ENCODE measurements at regions not wholly inside any gene's neighbourhood (a gene's known extent, or its start where the extent isn't known, plus 50 kb on each side); places are given as distances from the start of the nearest gene placed in this dataset.

DNA sequence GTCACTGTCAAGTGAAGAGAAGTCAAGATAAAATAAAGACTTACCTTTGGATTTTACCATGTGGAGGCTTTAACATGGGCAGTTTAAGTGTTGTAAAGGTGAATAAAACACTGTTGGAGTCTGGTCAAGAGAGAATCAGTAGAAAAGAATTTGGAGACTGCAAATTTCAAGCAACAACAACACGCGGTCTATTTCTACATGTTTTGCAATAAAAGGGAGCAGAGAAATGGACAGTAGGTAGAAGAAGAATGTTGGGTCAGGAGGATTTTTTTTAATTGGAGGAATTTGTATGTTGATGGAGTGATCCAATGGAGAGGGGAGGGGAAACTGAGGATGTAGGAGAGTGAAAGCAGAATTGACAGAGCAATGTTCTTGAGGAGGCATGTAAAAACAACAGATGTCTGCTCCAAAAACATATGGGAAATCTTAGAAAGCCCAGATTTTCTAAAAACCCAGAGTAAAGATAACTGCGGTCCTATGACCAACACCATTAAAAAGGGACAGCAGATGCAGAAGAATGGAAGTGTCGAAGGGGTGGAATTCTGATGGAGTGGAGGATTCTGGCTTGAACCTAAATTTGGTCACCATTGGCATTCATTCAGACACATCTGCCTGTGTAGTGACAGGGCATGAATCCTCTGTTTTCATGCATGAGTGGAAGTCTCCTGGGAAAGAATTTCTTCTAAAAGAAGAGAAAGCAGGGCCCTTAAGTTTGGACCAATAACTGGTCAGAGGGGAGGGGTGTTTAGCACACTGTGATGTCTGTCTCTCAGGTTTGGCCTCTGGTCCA, 68.0 kb upstream of the OSBPL8 start:
- CTCF ChIA-PET, result no interaction called here
- no peaks in the 10 kb centered on the region for H3K36me3 Mint-ChIP-seq

DNA sequence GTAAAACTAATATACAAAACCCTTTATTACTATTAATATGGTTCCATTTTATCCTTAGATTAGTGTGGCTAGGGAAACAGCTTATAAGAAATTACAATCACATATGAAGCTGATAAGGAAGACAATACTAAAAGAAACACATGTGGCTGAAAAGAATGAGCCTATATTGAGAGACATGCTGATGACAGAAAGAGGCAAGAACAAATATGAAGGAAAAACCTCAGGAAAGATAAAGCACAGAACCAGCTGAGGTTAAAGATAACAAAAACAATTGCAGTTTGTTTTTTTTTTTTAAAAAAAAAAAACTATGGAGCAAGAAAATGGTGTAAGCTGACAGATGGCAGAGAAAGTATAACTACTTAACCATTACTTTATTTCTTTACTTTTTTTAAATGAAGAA, 69.2 kb upstream of the OSBPL8 start:
- H3K36me3 ChIP-seq (ENCODE audit: control insufficient read depth in 2 of 2, extremely low read depth in 1 of 2, insufficient read depth in 1 of 2, low read length in 1 of 2), result no peaks in the 10 kb centered on the region
- POLR2A ChIA-PET, result interaction anchor here (0.5 to 0.6 kb wide), 2 partner anchors 139 to 1133 kb away, joined by 3 read pairs; no protein-coding TSS in a partner anchor
- Mint-ChIP-seq H3K27ac (no peak overlapping the region), H3K27me3 (no peaks in the 10 kb centered on the region), H3K4me1 (no peaks in the 10 kb centered on the region), H3K4me3 (no peak overlapping the region), H3K9me3 (no peaks in the 10 kb centered on the region), H3K36me3 (no peaks in the 10 kb centered on the region)
- no peaks in the 10 kb centered on the region for H3K27me3 ChIP-seq (replicated peaks in 1 of 2; ENCODE audit: control insufficient read depth in 2 of 2, extremely low read depth in 1 of 2, insufficient read depth in 2 of 2, low read length in 1 of 2)
- CTCF ChIA-PET, result interaction anchor here (0.5 to 1.0 kb wide), 4 partner anchors 9 to 637 kb away, joined by 3 to 4 read pairs (median 4); no protein-coding TSS in a partner anchor
- H3K27ac ChIP-seq (ENCODE audit: low read length), result no peak overlapping the region
- no peaks in the 10 kb centered on the region for H3K4me1 ChIP-seq (ENCODE audit: control insufficient read depth in 1 of 2, extremely low read depth in 1 of 2, insufficient read depth in 2 of 2, low read length in 2 of 2)
- DNase-seq, result no peak
- ATAC-seq (replicated peaks in 1 of 4), result no peak
- no peaks in the 10 kb centered on the region for H3K9me3 ChIP-seq
- no peak overlapping the region for H3K4me3 ChIP-seq (ENCODE audit: control insufficient read depth in 1 of 2, extremely low read depth in 1 of 2, low read length in 1 of 2)

More for the DNA sequence above, 68.0 kb upstream of the OSBPL8 start:
- H3K4me3 ChIP-seq (ENCODE audit: control insufficient read depth in 1 of 2, extremely low read depth in 1 of 2, low read length in 1 of 2), result no peak overlapping the region
- H3K9me3 Mint-ChIP-seq, result no peaks in the 10 kb centered on the region
- ATAC-seq (replicated peaks in 1 of 4), result no peak
- 100% methylated on average over 2 of the region's 4 CpGs for WGBS (ENCODE audit: insufficient coverage)
- POLR2A ChIA-PET, result no interaction called here
- H3K4me1 Mint-ChIP-seq, result no peaks in the 10 kb centered on the region
- H3K9me3 ChIP-seq, result no peaks in the 10 kb centered on the region
- H3K27me3 ChIP-seq (replicated peaks in 1 of 2; ENCODE audit: control insufficient read depth in 2 of 2, extremely low read depth in 1 of 2, insufficient read depth in 2 of 2, low read length in 1 of 2), result no peaks in the 10 kb centered on the region
- no peak for DNase-seq
- no peaks in the 10 kb centered on the region for H3K4me1 ChIP-seq (ENCODE audit: control insufficient read depth in 1 of 2, extremely low read depth in 1 of 2, insufficient read depth in 2 of 2, low read length in 2 of 2)
- H3K27me3 Mint-ChIP-seq, result no peaks in the 10 kb centered on the region
- no peak overlapping the region for H3K4me3 Mint-ChIP-seq
- H3K36me3 ChIP-seq (ENCODE audit: control insufficient read depth in 2 of 2, extremely low read depth in 1 of 2, insufficient read depth in 1 of 2, low read length in 1 of 2), result no peaks in the 10 kb centered on the region
- no peak overlapping the region for H3K27ac ChIP-seq (ENCODE audit: low read length)
- no peak overlapping the region for H3K27ac Mint-ChIP-seq

DNA sequence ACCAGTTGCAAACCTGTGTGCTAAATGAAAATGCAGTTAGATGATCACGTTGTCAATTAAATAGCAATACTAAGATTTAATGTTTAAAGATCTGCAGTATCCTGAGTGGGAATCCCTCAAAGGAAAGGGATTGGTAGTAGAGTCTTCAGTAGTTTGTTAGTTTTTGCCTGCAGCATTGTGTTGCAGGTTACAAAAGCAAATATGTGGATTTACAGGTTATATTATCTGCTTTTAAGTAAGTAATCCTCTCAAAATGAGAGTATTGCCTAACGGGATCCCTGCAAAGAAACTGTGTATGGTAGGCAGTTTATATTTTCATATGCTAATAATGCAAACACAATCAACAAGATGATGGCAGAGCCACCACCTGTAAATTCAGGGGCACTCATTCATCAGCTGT, 72.2 kb upstream of the OSBPL8 start:
- H3K27me3 Mint-ChIP-seq, result no peaks in the 10 kb centered on the region
- H3K27ac ChIP-seq (ENCODE audit: low read length), result no peak overlapping the region
- no peaks in the 10 kb centered on the region for H3K9me3 ChIP-seq
- ChIA-PET POLR2A (no interaction called here), CTCF (interaction anchor here in 1 of 2 donors (1.4 kb wide), 1 partner anchor 10 kb away, joined by 3 read pairs; no protein-coding TSS in a partner anchor)
- WGBS (ENCODE audit: insufficient coverage), result 80% methylated on average over 1 of the region's 2 CpGs
- H3K9me3 Mint-ChIP-seq, result no peaks in the 10 kb centered on the region
- no peak overlapping the region for H3K4me3 ChIP-seq (ENCODE audit: control insufficient read depth in 1 of 2, extremely low read depth in 1 of 2, low read length in 1 of 2)
- H3K4me1 Mint-ChIP-seq, result no peaks in the 10 kb centered on the region
- no peaks in the 10 kb centered on the region for H3K27me3 ChIP-seq (replicated peaks in 1 of 2; ENCODE audit: control insufficient read depth in 2 of 2, extremely low read depth in 1 of 2, insufficient read depth in 2 of 2, low read length in 1 of 2)
- no peak overlapping the region for H3K4me3 Mint-ChIP-seq
- no peak overlapping the region for H3K27ac Mint-ChIP-seq
- no peak for ATAC-seq (replicated peaks in 1 of 4)
- no peaks in the 10 kb centered on the region for H3K36me3 ChIP-seq (ENCODE audit: control insufficient read depth in 2 of 2, extremely low read depth in 1 of 2, insufficient read depth in 1 of 2, low read length in 1 of 2)
- DNase-seq, result no peak
- no peaks in the 10 kb centered on the region for H3K36me3 Mint-ChIP-seq
- no peaks in the 10 kb centered on the region for H3K4me1 ChIP-seq (ENCODE audit: control insufficient read depth in 1 of 2, extremely low read depth in 1 of 2, insufficient read depth in 2 of 2, low read length in 2 of 2)

DNA sequence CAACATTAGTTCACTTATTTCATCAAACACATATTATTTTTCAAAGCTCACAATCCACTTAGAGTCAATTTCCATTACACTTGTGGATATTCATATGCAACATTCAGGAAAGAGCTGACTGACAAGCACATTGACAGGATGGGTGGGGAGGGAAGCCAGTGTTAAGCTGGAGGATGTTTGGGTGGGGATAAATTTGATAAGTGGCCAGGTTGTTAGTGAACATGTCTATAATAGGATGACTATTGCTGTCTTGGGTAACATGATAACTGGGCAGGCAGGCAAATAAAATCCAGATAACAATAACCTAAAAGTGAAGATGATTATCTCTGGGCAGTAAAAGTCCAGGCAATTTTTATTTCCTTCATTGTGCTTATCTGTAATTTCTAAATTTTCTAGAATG, 73.8 kb upstream of the OSBPL8 start:
- no peaks in the 10 kb centered on the region for H3K36me3 Mint-ChIP-seq

DNA sequence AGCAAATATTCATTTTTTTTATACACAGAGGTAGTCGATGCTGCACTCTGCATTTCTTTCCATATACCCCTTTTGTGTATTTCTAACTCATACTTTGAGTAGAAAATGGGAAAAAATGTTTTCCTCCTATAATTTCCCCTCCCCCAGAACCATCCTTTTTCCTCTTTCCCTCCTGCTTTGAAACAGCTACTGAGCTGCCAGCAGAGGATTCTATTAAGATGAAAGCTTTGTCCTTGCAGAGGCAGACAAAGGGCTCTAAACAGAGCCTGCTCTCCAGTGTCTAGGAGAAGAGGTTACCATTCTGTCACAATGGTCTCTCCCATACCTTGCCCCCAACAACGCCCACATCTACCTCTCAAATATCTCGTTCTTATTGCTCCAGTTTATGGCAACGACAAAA, 74.6 kb upstream of the OSBPL8 start:
- Histone ChIP-seq H3K4me1 (ENCODE audit: control insufficient read depth in 1 of 2, extremely low read depth in 1 of 2, insufficient read depth in 2 of 2, low read length in 2 of 2) (no peaks in the 10 kb centered on the region), H3K27me3 (replicated peaks in 1 of 2; ENCODE audit: control insufficient read depth in 2 of 2, extremely low read depth in 1 of 2, insufficient read depth in 2 of 2, low read length in 1 of 2) (peaks cover 0 to 4% of the 10 kb centered on the region in 2 experiments), H3K4me3 (ENCODE audit: control insufficient read depth in 1 of 2, extremely low read depth in 1 of 2, low read length in 1 of 2) (no peak overlapping the region), H3K27ac (ENCODE audit: low read length) (no peak overlapping the region), H3K9me3 (no peaks in the 10 kb centered on the region), H3K36me3 (ENCODE audit: control insufficient read depth in 2 of 2, extremely low read depth in 1 of 2, insufficient read depth in 1 of 2, low read length in 1 of 2) (no peaks in the 10 kb centered on the region)
- DNase-seq (no peak), ATAC-seq (replicated peaks in 1 of 4) (no peak)
- H3K9me3 Mint-ChIP-seq, result no peaks in the 10 kb centered on the region
- H3K27ac Mint-ChIP-seq, result no peak overlapping the region
- no peaks in the 10 kb centered on the region for H3K4me1 Mint-ChIP-seq
- no CpG with 5 or more reads among the region's 4 CpGs for WGBS (ENCODE audit: insufficient coverage)
- ChIA-PET CTCF (no interaction called here), POLR2A (no interaction called here)
- H3K36me3 Mint-ChIP-seq, result no peaks in the 10 kb centered on the region
- H3K4me3 Mint-ChIP-seq, result no peak overlapping the region
- H3K27me3 Mint-ChIP-seq, result no peaks in the 10 kb centered on the region

More for the DNA sequence above, 73.8 kb upstream of the OSBPL8 start:
- ChIA-PET CTCF (no interaction called here), POLR2A (no interaction called here)
- Mint-ChIP-seq H3K9me3 (no peaks in the 10 kb centered on the region), H3K4me1 (no peaks in the 10 kb centered on the region), H3K4me3 (no peak overlapping the region), H3K27ac (no peak overlapping the region), H3K27me3 (no peaks in the 10 kb centered on the region)
- Histone ChIP-seq H3K9me3 (no peaks in the 10 kb centered on the region), H3K36me3 (ENCODE audit: control insufficient read depth in 2 of 2, extremely low read depth in 1 of 2, insufficient read depth in 1 of 2, low read length in 1 of 2) (no peaks in the 10 kb centered on the region), H3K4me3 (ENCODE audit: control insufficient read depth in 1 of 2, extremely low read depth in 1 of 2, low read length in 1 of 2) (no peak overlapping the region), H3K4me1 (ENCODE audit: control insufficient read depth in 1 of 2, extremely low read depth in 1 of 2, insufficient read depth in 2 of 2, low read length in 2 of 2) (no peaks in the 10 kb centered on the region), H3K27me3 (replicated peaks in 1 of 2; ENCODE audit: control insufficient read depth in 2 of 2, extremely low read depth in 1 of 2, insufficient read depth in 2 of 2, low read length in 1 of 2) (peaks cover 0 to 4% of the 10 kb centered on the region in 2 experiments), H3K27ac (ENCODE audit: low read length) (no peak overlapping the region)
- DNase-seq (no peak), ATAC-seq (replicated peaks in 1 of 4) (no peak)

DNA sequence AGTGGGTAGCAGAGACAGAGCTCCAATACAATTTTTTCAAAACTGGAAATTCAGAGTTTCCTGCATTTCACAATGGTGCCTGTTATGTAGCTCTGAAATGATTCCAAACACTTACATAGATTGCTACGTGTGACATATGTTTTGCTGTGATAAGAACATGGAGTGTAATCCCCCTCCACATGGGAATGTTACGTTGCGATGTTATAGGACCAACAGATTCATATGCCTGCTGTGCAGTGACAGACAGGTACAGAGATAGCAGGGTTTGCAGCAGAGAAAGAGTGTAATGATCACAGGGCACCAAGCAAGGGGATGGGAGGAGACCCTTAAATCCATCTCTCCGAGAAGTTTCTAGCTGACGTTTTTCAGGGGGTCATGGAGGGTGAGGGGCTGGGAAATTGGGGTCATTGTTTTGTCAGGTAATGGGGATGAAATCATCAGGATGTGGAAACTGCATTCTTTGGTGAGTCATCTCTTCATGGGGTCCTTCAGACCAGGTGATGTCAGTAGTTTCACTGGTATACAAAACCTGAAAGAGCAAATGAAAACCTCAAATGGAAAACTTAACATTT, 76.6 kb upstream of the OSBPL8 start:
- DNase-seq, result no peak
- H3K27me3 ChIP-seq (replicated peaks in 1 of 2; ENCODE audit: control insufficient read depth in 2 of 2, extremely low read depth in 1 of 2, insufficient read depth in 2 of 2, low read length in 1 of 2), result peaks cover 0 to 4% of the 10 kb centered on the region in 2 experiments
- H3K27me3 Mint-ChIP-seq, result no peaks in the 10 kb centered on the region
- ChIA-PET POLR2A (interaction anchor here in 1 of 2 donors (1.1 kb wide), 1 partner anchor 11 kb away, joined by 4 read pairs; no protein-coding TSS in a partner anchor), CTCF (interaction anchor here in 1 of 2 donors (0.6 kb wide), 1 partner anchor 10 kb away, joined by 8 read pairs; no protein-coding TSS in a partner anchor)
- no peak overlapping the region for H3K27ac Mint-ChIP-seq
- no peak overlapping the region for H3K27ac ChIP-seq (ENCODE audit: low read length)
- no peak for ATAC-seq (replicated peaks in 1 of 4)
- H3K36me3 Mint-ChIP-seq, result no peaks in the 10 kb centered on the region
- no peaks in the 10 kb centered on the region for H3K4me1 Mint-ChIP-seq
- no peak overlapping the region for H3K4me3 Mint-ChIP-seq
- no peaks in the 10 kb centered on the region for H3K36me3 ChIP-seq (ENCODE audit: control insufficient read depth in 2 of 2, extremely low read depth in 1 of 2, insufficient read depth in 1 of 2, low read length in 1 of 2)
- H3K9me3 Mint-ChIP-seq, result no peaks in the 10 kb centered on the region
- H3K4me3 ChIP-seq (ENCODE audit: control insufficient read depth in 1 of 2, extremely low read depth in 1 of 2, low read length in 1 of 2), result no peak overlapping the region
- H3K4me1 ChIP-seq (ENCODE audit: control insufficient read depth in 1 of 2, extremely low read depth in 1 of 2, insufficient read depth in 2 of 2, low read length in 2 of 2), result no peaks in the 10 kb centered on the region
- no peaks in the 10 kb centered on the region for H3K9me3 ChIP-seq
- 90% methylated on average over 2 of the region's 5 CpGs for WGBS (ENCODE audit: insufficient coverage)

All from T-cell (primary cell).